ENCODE measurements at regions not wholly inside any gene's neighbourhood (a gene's known extent, or its start where the extent isn't known, plus 50 kb on each side); places are given as distances from the start of the nearest gene placed in this dataset.

GRCh38 chr2:194223218-194223617 is 1433.8 kb upstream of the SLC39A10 start:
- H3K4me1 ChIP-seq, result no peaks in the 10 kb centered on the region
- H3K27ac ChIP-seq, result no peak overlapping the region
- TF ChIP-seq CTCF (IDR thresholded peaks at IDR 0.05), result no peak
- H3K36me3 ChIP-seq, result no peaks in the 10 kb centered on the region
- no peak overlapping the region for H3K4me3 ChIP-seq
- no peak for ATAC-seq
- H3K9me3 ChIP-seq, result no peaks in the 10 kb centered on the region
- H3K27me3 ChIP-seq, result no peaks in the 10 kb centered on the region
- intact Hi-C loops (cut with DNase I), result no loop called here
- no peak for DNase-seq

DNA sequence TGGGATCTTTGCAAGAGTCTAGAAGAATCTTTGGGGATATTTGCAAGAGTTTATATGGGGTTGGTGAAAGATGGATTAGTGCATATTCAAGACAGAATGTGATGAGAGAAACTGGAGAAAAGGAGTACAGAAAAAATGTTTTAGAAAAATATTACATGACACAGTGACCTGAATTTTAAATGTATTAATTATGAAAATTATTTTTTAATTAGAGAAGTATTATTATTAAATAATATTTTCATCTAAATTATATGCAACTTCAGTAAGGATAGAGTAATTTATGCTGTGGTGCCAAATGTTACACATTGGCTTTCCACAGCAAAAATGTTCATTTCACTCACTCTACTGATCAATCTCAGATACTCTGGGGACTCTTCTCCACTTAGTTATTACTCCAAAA is 1442.8 kb upstream of the SLC39A10 start:
- no peak overlapping the region for H3K27ac ChIP-seq
- intact Hi-C loops (cut with DNase I), result no loop called here
- no peaks in the 10 kb centered on the region for H3K9me3 ChIP-seq
- no peaks in the 10 kb centered on the region for H3K27me3 ChIP-seq
- no peaks in the 10 kb centered on the region for H3K4me1 ChIP-seq
- DNase-seq, result no peak
- H3K4me3 ChIP-seq, result no peak overlapping the region
- no peaks in the 10 kb centered on the region for H3K36me3 ChIP-seq
- no peak for ATAC-seq
- no peak for TF ChIP-seq CTCF (IDR thresholded peaks at IDR 0.05)

DNA sequence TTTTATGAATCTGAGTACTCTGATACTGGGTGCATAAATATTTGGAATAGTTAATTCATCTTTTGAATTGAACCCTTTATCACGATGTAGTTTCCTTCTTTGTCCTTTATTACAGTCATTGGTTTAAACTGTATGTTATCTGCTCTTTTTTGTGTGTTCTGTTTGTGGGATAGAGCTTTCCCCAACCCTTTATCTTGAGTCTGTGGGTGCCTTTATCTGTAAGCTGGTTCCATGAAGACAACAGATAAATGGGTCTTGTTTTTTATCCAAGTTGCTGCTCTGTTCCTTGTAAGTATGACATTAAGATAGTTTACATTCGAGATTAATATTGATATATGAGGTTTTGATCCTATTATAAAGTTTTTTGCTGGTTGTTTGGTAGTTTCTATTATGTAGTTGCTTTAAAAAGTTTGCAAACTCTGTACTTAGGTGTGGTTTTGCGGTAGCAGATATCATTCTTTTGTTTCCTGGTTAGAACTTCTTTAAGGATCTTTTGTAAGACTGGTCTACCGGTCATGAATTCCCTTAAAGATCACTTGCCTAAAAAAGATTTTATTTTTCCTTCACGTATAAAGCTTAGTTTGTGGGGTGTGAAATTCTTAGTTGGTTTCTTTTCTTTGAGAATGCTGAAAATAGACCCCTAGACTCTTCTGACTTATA is 1451.3 kb upstream of the SLC39A10 start:
- Histone ChIP-seq H3K9me3 (peaks cover 0 to 22% of the 10 kb centered on the region in 2 donors), H3K4me3 (no peak overlapping the region), H3K36me3 (no peaks in the 10 kb centered on the region), H3K4me1 (no peaks in the 10 kb centered on the region), H3K27me3 (no peaks in the 10 kb centered on the region), H3K27ac (no peak overlapping the region)
- ATAC-seq (no peak), DNase-seq (no peak)
- intact Hi-C loops (cut with DNase I), result no loop called here
- no peak for TF ChIP-seq CTCF (IDR thresholded peaks at IDR 0.05)

DNA sequence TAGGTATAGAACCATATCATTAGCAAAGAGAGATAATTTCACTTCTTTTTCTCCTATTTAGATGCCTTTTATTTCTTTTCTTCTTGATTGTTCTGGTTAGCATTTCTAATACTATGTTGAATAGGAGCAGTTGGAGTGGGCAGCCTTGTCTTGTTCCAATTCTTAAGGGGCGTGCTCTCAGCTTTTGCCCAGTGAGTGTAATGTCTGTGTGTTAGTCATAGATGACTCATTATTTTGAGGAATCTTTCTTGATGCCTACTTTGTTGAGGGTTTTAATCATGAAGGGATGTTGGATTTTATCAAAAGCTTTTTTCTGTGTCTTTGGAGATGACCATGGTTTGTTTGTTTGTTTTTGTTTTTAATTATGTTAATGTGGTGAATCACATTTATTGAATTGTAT is 1453.1 kb upstream of the SLC39A10 start:
- ATAC-seq, result no peak
- intact Hi-C loops (cut with DNase I), result no loop called here
- TF ChIP-seq CTCF (IDR thresholded peaks at IDR 0.05), result no peak
- no peak overlapping the region for H3K4me3 ChIP-seq
- no peaks in the 10 kb centered on the region for H3K27me3 ChIP-seq
- H3K36me3 ChIP-seq, result no peaks in the 10 kb centered on the region
- no peaks in the 10 kb centered on the region for H3K4me1 ChIP-seq
- peaks cover 0 to 24% of the 10 kb centered on the region in 2 donors for H3K9me3 ChIP-seq
- no peak for DNase-seq
- no peak overlapping the region for H3K27ac ChIP-seq

- DNase-seq (no peak), ATAC-seq (no peak)
- peaks cover 0 to 9% of the 10 kb centered on the region in 2 donors for H3K9me3 ChIP-seq
- no peaks in the 10 kb centered on the region for H3K4me1 ChIP-seq
- TF ChIP-seq CTCF (IDR thresholded peaks at IDR 0.05), result no peak
- no peaks in the 10 kb centered on the region for H3K36me3 ChIP-seq
- no peak overlapping the region for H3K4me3 ChIP-seq
- intact Hi-C loops (cut with DNase I), result no loop called here
- no peaks in the 10 kb centered on the region for H3K27me3 ChIP-seq
- no peak overlapping the region for H3K27ac ChIP-seq
Measured at GRCh38 chr2:194182888-194183287, 1474.1 kb upstream of the SLC39A10 start.

Measured in left lung (tissue), 4 donors.